Stimulated activated CD8-positive, alpha-beta memory T cell treated with anti-CD3 and anti-CD28 coated beads, Interleukin-12 subunit alpha, Interleukin-12 subunit beta, amount 100 ng/mL, for 4 hours (primary cell): ENCODE measurements at regions not wholly inside any gene's neighbourhood (a gene's known extent, or its start where the extent isn't known, plus 50 kb on each side); places are given as distances from the start of the nearest gene placed in this dataset.

Source experiments
- DNase-seq: peaks from one replicate; pipeline ENCODE4 v3.0.0-alpha.2; 2020; ENCODE audit warnings: low read depth

GRCh38 chrX:45385757-45386156, 185.1 kb upstream of the DIPK2B start:
- DNase-seq = no peak

GRCh38 chrX:45381841-45382240, 181.2 kb upstream of the DIPK2B start:
- DNase-seq = no peak

- no peak for DNase-seq
These were observed 180.7 kb upstream of the DIPK2B start for GRCh38 chrX:45381366-45381765.

GRCh38 chrX:45379236-45379635, 178.6 kb upstream of the DIPK2B start:
- no peak for DNase-seq

GRCh38 chrX:45372151-45372550, 171.5 kb upstream of the DIPK2B start:
- DNase-seq = no peak

- DNase-seq = no peak
These were observed 168.0 kb upstream of the DIPK2B start for GRCh38 chrX:45368705-45369104.

GRCh38 chrX:45363596-45363995, 162.9 kb upstream of the DIPK2B start:
- no peak for DNase-seq

- no peak for DNase-seq
These were observed 159.9 kb upstream of the DIPK2B start for GRCh38 chrX:45360571-45360970.

GRCh38 chrX:45358392-45358791, 157.7 kb upstream of the DIPK2B start:
- DNase-seq = no peak

GRCh38 chrX:45353456-45353855, 152.8 kb upstream of the DIPK2B start:
- no peak for DNase-seq

GRCh38 chrX:45352611-45353010, 151.9 kb upstream of the DIPK2B start:
- DNase-seq = no peak

- DNase-seq = no peak
These were observed 150.8 kb upstream of the DIPK2B start for GRCh38 chrX:45351478-45351877.

GRCh38 chrX:45348296-45348695, 147.6 kb upstream of the DIPK2B start:
- no peak for DNase-seq

GRCh38 chrX:45347877-45348276, 147.2 kb upstream of the DIPK2B start:
- DNase-seq = no peak

GRCh38 chrX:45344594-45344993, 143.9 kb upstream of the DIPK2B start:
- no peak for DNase-seq

- DNase-seq = no peak
These were observed 128.5 kb upstream of the DIPK2B start for GRCh38 chrX:45329217-45329616.

GRCh38 chrX:45324941-45325340, 124.3 kb upstream of the DIPK2B start:
- DNase-seq = no peak

GRCh38 chrX:45323387-45323786, 122.7 kb upstream of the DIPK2B start:
- no peak for DNase-seq

- DNase-seq = no peak
These were observed 122.1 kb upstream of the DIPK2B start for GRCh38 chrX:45322820-45323219.

- DNase-seq = no peak
These were observed 121.7 kb upstream of the DIPK2B start for GRCh38 chrX:45322382-45322781.

- no peak for DNase-seq
These were observed 119.5 kb upstream of the DIPK2B start for GRCh38 chrX:45320191-45320590.

- DNase-seq = no peak
These were observed 109.1 kb upstream of the DIPK2B start for GRCh38 chrX:45309801-45310200.

GRCh38 chrX:45309096-45309495, 108.4 kb upstream of the DIPK2B start:
- DNase-seq = no peak

GRCh38 chrX:45306794-45307193, 106.1 kb upstream of the DIPK2B start:
- no peak for DNase-seq

- DNase-seq = no peak
These were observed 100.0 kb upstream of the DIPK2B start for GRCh38 chrX:45300638-45301037.
